HepG2 (cell line): ENCODE measurements at regions not wholly inside any gene's neighbourhood (a gene's known extent, or its start where the extent isn't known, plus 50 kb on each side); places are given as distances from the start of the nearest gene placed in this dataset.

Source experiments
- ATAC-seq: fragments of 200-7000 bp; cut with Tn5 transposase; 3 replicates; pipeline ENCODE4 v1.9.1; 2020; ENCODE audit warnings: mild to moderate bottlenecking, moderate library complexity
- BruUV-seq: library from RNA; stranded (reverse); fragments of 400-500 nt; replicated peaks from 2 replicates; lab custom pipeline; 2021; lab: Mats Ljungman, UMichigan
- CTCF ChIA-PET: fragments of 300-600 bp; formaldehyde crosslinking; extraction: SDS; loops from one replicate; lab custom pipeline; 2021; ENCODE audit warnings: low total read pairs, inconsistent platforms, low intra/inter-chr PET ratio; lab: Yijun Ruan, JAX
- POLR2A ChIA-PET: fragments of 350-600 bp; sonication (Branson Sonifier 250); formaldehyde crosslinking; loops from one replicate; lab custom pipeline; 2020; ENCODE audit warnings: antibody characterized with exemption, inconsistent platforms; lab: Yijun Ruan, JAX
- DNase-seq: peaks from one replicate; pipeline ENCODE4 v3.0.0-alpha.2; 2015; ENCODE audit warnings: low spot score
- FAIRE-seq: peaks from 3 replicates; lab custom pipeline; 2011; peaks lifted over from hg19 to GRCh38; lab: Jason Lieb, UNC
- H2AFZ ChIP-seq: one replicate; pipeline ENCODE4 v1.6.1; 2011; ENCODE audit warnings: low read length, inconsistent platforms
- H3K27ac ChIP-seq: fragments of 300-600 bp; 3 replicates; pipeline ENCODE4 v1.8.0; 2011; ENCODE audit warnings: mixed run types, mild to moderate bottlenecking, mixed read lengths, low read length, inconsistent platforms; ENCODE audit not compliant: insufficient read depth; ENCODE audit errors: extremely low read length
- H3K27me3 ChIP-seq, 2 experiments: fragments of 200-600 bp in 1 of 2; 2 replicates in 1 of 2; 3 replicates in 1 of 2; pipeline versions ENCODE4 v1.6.0 to v1.8.0; 2011; ENCODE audit warnings: low read length in 2 of 2, mild to moderate bottlenecking in 2 of 2, moderate library complexity in 2 of 2, inconsistent platforms in 1 of 2; ENCODE audit not compliant: insufficient read depth in 2 of 2, control insufficient read depth in 1 of 2
- H3K36me3 ChIP-seq, 2 experiments: fragments of 200-600 bp in 1 of 2; replicated peaks in 1 of 2; 2 replicates in 1 of 2; 3 replicates in 1 of 2; pipeline versions ENCODE4 v1.5.1 to v1.8.0; 2011; ENCODE audit warnings: low read length in 2 of 2, inconsistent platforms in 1 of 2; ENCODE audit not compliant: insufficient read depth in 2 of 2, control insufficient read depth in 1 of 2
- H3K4me1 ChIP-seq: 2 replicates; pipeline ENCODE4 v1.5.1; 2012; ENCODE audit warnings: low read length, inconsistent platforms; ENCODE audit not compliant: insufficient read depth
- H3K4me2 ChIP-seq: 2 replicates; pipeline ENCODE4 v1.6.0; 2011; ENCODE audit warnings: low read depth, low read length, inconsistent platforms
- H3K4me3 ChIP-seq, 3 experiments: fragments of 200-600 bp in 1 of 3; sonication (generic), shearing (Covaris generic) in 1 of 3; replicated peaks in 1 of 3; 2 replicates each; pipeline ENCODE4 v1.5.1; 2011 to 2016; ENCODE audit warnings: low read length in 3 of 3, inconsistent platforms in 2 of 3, low read depth in 2 of 3, mild to moderate bottlenecking in 2 of 3, control low read depth in 1 of 3, mixed read lengths in 1 of 3; ENCODE audit not compliant: insufficient read depth in 1 of 3
- H3K79me2 ChIP-seq: one replicate; pipeline ENCODE4 v1.6.1; 2011; ENCODE audit warnings: low read length, inconsistent platforms; ENCODE audit not compliant: insufficient read depth
- H3K9ac ChIP-seq: 2 replicates; pipeline ENCODE4 v1.6.0; 2011; ENCODE audit warnings: mild to moderate bottlenecking, low read depth, low read length, inconsistent platforms; ENCODE audit not compliant: insufficient read depth
- H3K9me3 ChIP-seq: 2 replicates; pipeline ENCODE4 v1.5.1; 2012; ENCODE audit warnings: mild to moderate bottlenecking, low read length
- H4K20me1 ChIP-seq: 2 replicates; pipeline ENCODE4 v1.6.0; 2011; ENCODE audit warnings: inconsistent platforms, mild to moderate bottlenecking, low read length, moderate library complexity; ENCODE audit not compliant: insufficient read depth
- ATF2 ChIP-seq: sonication (generic); formaldehyde crosslinking; IDR thresholded peaks from 2 replicates; pipeline ENCODE4 v1.4.0; 2020; ENCODE audit warnings: missing genetic modification reagents
- CTCF ChIP-seq: sonication (generic); formaldehyde crosslinking; IDR thresholded peaks from 2 replicates; pipeline ENCODE4 v1.5.0; 2020; ENCODE audit warnings: mild to moderate bottlenecking, missing genetic modification reagents, moderate library complexity
- NFE2 ChIP-seq: sonication (generic); formaldehyde crosslinking; IDR thresholded peaks from 2 replicates; pipeline ENCODE4 v1.4.0; 2020; ENCODE audit warnings: missing genetic modification reagents
- NFYB ChIP-seq: sonication (generic); formaldehyde crosslinking; IDR thresholded peaks from 2 replicates; pipeline ENCODE4 v1.4.0; 2020; ENCODE audit warnings: missing genetic modification reagents
- POGZ ChIP-seq: sonication (generic); formaldehyde crosslinking; IDR thresholded peaks from 2 replicates; pipeline ENCODE4 v1.4.0; 2020; ENCODE audit warnings: mild to moderate bottlenecking, missing genetic modification reagents
- RAD21 ChIP-seq: fragments of 450-650 bp; formaldehyde crosslinking; IDR thresholded peaks from 2 replicates; pipeline ENCODE4 v1.5.0; 2020; ENCODE audit warnings: mild to moderate bottlenecking
- SMC3 ChIP-seq: IDR thresholded peaks from 2 replicates; pipeline ENCODE4 v1.6.1; 2011; ENCODE audit warnings: low read length, improper control_type of control experiment
- STAG1 ChIP-seq: sonication (generic); formaldehyde crosslinking; IDR thresholded peaks from 2 replicates; pipeline ENCODE4 v1.4.0; 2020; ENCODE audit warnings: missing genetic modification reagents
- ZFY ChIP-seq: sonication (generic); formaldehyde crosslinking; IDR thresholded peaks from 2 replicates; pipeline ENCODE4 v1.4.0; 2020; ENCODE audit warnings: missing genetic modification reagents
- ZNF235 ChIP-seq: sonication (generic); formaldehyde crosslinking; IDR thresholded peaks from 2 replicates; pipeline ENCODE4 v1.8.1; 2023; ENCODE audit warnings: mild to moderate bottlenecking, missing genetic modification reagents, borderline replicate concordance
- ZNF512 ChIP-seq: sonication (generic); formaldehyde crosslinking; IDR thresholded peaks from 2 replicates; pipeline ENCODE4 v1.4.0; 2020; ENCODE audit warnings: mild to moderate bottlenecking, missing genetic modification reagents
- ZNF607 ChIP-seq: sonication (generic); formaldehyde crosslinking; IDR thresholded peaks from 2 replicates; pipeline ENCODE4 v1.5.1; 2020; ENCODE audit warnings: missing genetic modification reagents, mild to moderate bottlenecking, borderline replicate concordance
- ZNF614 ChIP-seq: IDR thresholded peaks from 2 replicates; pipeline ENCODE4 v1.6.1; 2018; ENCODE audit warnings: missing biosample characterization, missing genetic modification reagents, inconsistent platforms, borderline replicate concordance
- ZNF619 ChIP-seq: sonication (generic); formaldehyde crosslinking; IDR thresholded peaks from 2 replicates; pipeline ENCODE4 v1.4.0; 2020; ENCODE audit warnings: mild to moderate bottlenecking, missing genetic modification reagents
- ZSCAN22 ChIP-seq: sonication (generic); formaldehyde crosslinking; IDR thresholded peaks from 2 replicates; pipeline ENCODE4 v1.4.0; 2020; ENCODE audit warnings: mild to moderate bottlenecking, missing genetic modification reagents
- ZUFSP ChIP-seq: sonication (generic); formaldehyde crosslinking; IDR thresholded peaks from 2 replicates; pipeline ENCODE4 v1.9.0; 2021; ENCODE audit warnings: missing genetic modification reagents, mild to moderate bottlenecking, borderline replicate concordance
- WGBS: methylation state at CpG from one replicate; pipeline ENCODE4 v1.1.6; 2017; ENCODE audit warnings: low lambda C conversion rate; 5-methylcytosine and 5-hydroxymethylcytosine counted together
- in situ Hi-C: cut with HindIII; loops from 2 replicates; pipeline ENCODE4 v1.10.0; 2017; ENCODE audit warnings: low pct_unique_long_range_greater_than_20kb; ENCODE audit not compliant: extremely low pct_ligation_motif_present
- intact Hi-C: fragments of 100-400 bp; cut with micrococcal nuclease; formaldehyde crosslinking; loops from one replicate; pipeline ENCODE4 v1.10.0; 2022; ENCODE audit not compliant: unreplicated experiment

GRCh38 chr4:17352357-17352756, 159.5 kb downstream of the QDPR start (continued):
- TF ChIP-seq ZNF614 (CRISPR knock-in tag): no peak
- no peak for TF ChIP-seq NFYB (CRISPR knock-in tag)
- no peak for TF ChIP-seq ZNF235

- peak; percentile 86 for ATAC-seq
- ChIA-PET CTCF (interaction anchor here (1.3 to 2.0 kb wide), 3 partner anchors 100 to 125 kb away, joined by 4 to 17 read pairs (median 5); no protein-coding TSS in a partner anchor), POLR2A (no interaction called here)
- in situ Hi-C loops (loop anchor here (10.0 to 25.0 kb wide), 2 partner anchors 97 to 1060 kb away; no protein-coding TSS in a partner anchor), intact Hi-C loops (loop anchor here (1.0 to 2.0 kb wide), 2 partner anchors 100 to 289 kb away; no protein-coding TSS in a partner anchor)
- WGBS: 4% methylated on average over 2 of the region's 2 CpGs
- Histone ChIP-seq H3K4me2 (no peak overlapping the region), H3K4me3 (no peak overlapping the region), H3K9ac (no peak overlapping the region), H3K27me3 (no peaks in the 10 kb centered on the region), H3K4me1 (no peaks in the 10 kb centered on the region), H3K36me3 (no peaks in the 10 kb centered on the region), H3K79me2 (no peaks in the 10 kb centered on the region), H2AFZ (no peak overlapping the region), H4K20me1 (no peaks in the 10 kb centered on the region), H3K27ac (no peak overlapping the region), H3K9me3 (no peaks in the 10 kb centered on the region)
- DNase-seq: peak; percentile 39
- TF ChIP-seq ATF2 (CRISPR knock-in tag) (no peak), ZNF619 (CRISPR knock-in tag) (no peak), NFE2 (CRISPR knock-in tag) (no peak), CTCF (CRISPR knock-in tag) (peak; percentile 76), SMC3 (peak; percentile 73), ZFY (CRISPR knock-in tag) (no peak), ZSCAN22 (CRISPR knock-in tag) (no peak), ZNF607 (CRISPR knock-in tag) (no peak), POGZ (CRISPR knock-in tag) (no peak), ZNF512 (CRISPR knock-in tag) (no peak), ZNF235 (no peak), RAD21 (peak; percentile 34; the same call in 1 of the 2 replicates), ZUFSP (CRISPR knock-in tag) (no peak), STAG1 (CRISPR knock-in tag) (peak; percentile 74)
- no TSS peak for BruUV-seq
- peak; percentile 72 for FAIRE-seq
These were observed 164.4 kb downstream of the QDPR start for GRCh38 chr4:17347445-17347844.
